KG1 (cell line): ENCODE measurements at regions not wholly inside any gene's neighbourhood (a gene's known extent, or its start where the extent isn't known, plus 50 kb on each side); places are given as distances from the start of the nearest gene placed in this dataset.
"Not testable (repeated sequence)": the region's sequence is repeated elsewhere in the genome, so short reads cannot be mapped to it uniquely, and the experiment has no call there.

Source experiments
- DNase-seq: peaks from one replicate; lab custom pipeline; 2025; lab: John Stamatoyannopoulos, UW

DNA sequence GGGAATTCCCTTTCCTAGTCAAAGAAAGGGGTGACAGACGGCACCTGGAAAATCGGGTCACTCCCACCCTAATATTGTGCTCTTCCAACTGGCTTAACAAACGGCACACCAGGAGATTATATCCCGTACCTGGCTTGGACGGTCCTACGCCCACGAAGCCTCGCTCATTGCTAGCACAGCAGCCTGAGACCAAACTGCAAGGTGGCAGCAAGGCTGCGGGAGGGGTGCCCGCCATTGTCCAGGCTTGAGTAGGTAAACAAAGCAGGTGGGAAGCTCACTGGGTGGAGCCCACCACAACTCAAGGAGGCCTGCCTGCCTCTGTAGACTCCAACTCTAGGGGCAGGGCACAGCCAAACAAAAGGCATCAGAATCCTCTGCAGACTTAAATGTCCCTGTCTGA lies 457.8 kb upstream of the PIK3R1 start:
- DNase-seq = not testable (repeated sequence)

DNA sequence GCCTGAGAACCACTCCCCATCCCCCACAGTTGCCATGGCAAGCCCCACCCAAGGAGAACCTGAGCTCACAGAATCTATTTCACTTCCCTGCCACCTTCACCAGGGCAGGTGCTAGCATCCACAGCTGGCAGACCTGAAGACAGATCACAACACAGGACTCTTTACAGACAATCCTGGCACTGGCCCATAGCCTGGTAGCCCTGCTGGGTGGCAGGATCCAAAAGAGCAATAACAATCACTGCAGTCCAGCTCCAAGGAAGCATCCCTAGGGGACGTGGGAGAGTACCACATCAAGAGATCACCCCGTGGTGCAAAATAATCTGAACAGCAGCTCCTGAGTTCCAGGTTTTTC lies 463.2 kb upstream of the PIK3R1 start:
- DNase-seq = no peak

GRCh38 chr5:67748165-67748690 lies 467.3 kb upstream of the PIK3R1 start:
- no peak for DNase-seq

- DNase-seq = no peak
These were observed 468.5 kb upstream of the PIK3R1 start for GRCh38 chr5:67747096-67747495.

GRCh38 chr5:67746608-67747007 lies 468.9 kb upstream of the PIK3R1 start:
- DNase-seq = not testable (repeated sequence)

DNA sequence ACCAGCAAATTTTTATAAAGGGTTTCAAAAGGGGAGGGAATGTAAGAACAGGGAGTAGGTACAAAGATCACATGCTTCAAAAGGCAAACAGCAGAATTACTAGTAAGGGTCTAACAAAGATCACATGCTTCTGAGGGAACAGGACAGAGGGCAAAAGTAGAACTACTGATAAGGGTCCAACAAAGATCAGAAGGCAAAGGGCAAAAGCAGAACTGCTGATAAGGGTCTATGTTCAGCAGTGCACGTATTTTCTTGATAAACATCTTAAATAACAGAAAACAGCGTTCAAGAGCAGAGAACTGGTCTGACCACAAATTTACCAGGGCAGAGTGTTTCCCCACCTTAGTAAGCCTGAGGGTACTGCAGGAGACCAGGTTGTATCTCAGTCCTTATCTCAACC lies 469.5 kb upstream of the PIK3R1 start:
- DNase-seq = no peak

GRCh38 chr5:67732921-67733320 lies 482.6 kb upstream of the PIK3R1 start:
- no peak for DNase-seq

DNA sequence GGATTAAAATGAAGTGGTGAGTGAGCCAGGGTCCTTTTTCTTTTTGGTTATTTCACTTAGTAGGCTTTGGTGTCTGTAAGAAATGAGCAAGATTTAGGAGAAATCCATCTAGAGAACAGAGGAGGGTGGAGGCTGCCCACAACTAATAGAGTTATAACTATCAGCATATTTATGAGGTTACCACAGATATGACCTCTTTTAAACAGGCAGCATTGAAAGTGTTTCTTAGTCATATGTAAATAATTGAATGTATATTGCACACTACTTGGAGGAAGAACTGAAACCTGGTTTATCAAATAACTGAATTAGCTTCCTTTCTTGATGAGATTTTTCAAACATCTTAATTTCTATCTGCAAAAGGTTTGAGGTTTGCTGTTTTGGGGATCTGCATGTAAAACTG lies 483.1 kb upstream of the PIK3R1 start:
- no peak for DNase-seq

DNA sequence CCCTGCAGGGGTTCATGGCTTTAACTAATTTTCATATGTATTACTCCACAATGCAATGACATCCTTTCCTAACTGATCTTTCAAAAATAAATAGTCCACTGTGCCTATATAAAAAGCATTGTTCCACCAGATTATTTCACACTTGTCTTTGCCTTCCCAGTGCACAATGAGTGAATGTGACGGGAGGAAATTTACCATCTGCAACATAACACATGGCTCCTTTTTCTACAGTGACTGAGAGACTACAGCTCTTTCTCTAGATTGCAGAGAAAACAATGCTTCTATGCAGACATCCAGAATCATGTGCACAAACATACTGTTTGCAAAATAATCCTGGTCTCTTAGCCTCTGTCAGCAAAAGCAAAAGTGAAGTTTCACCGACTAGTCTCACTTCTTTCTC lies 483.7 kb upstream of the PIK3R1 start:
- DNase-seq = no peak

DNA sequence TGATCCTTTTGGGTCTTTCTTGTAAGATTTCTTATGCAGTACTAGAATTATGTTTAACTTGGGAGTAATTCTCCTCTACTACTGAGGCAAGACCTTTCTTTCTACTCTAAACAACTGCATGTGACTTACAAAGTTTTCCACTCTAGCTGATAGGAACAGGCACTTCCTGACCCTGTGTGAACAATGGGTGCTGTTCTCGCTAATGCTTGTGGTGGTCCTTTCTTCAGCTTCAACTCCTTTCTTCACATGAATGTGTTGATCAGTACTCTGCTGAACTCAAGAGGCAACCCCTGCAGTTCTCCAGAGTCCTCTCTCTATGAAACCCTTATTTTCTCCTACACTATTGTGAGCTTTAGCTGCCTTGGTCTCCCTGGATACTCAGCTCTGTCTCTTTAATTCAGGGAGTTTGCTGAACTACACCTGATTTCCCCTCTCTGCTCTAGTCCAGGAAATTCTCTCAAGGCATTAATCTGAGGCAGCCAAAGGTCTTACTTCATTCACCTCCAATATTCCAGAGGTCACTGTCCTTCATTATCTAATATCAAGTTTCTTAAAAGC lies 484.6 kb upstream of the PIK3R1 start:
- no peak for DNase-seq

- no peak for DNase-seq
These were observed 487.1 kb upstream of the PIK3R1 start for GRCh38 chr5:67728326-67728890.

GRCh38 chr5:67725604-67726003 lies 490.0 kb upstream of the PIK3R1 start:
- no peak for DNase-seq

- DNase-seq = no peak
These were observed 491.0 kb upstream of the PIK3R1 start for GRCh38 chr5:67724412-67725135.

DNA sequence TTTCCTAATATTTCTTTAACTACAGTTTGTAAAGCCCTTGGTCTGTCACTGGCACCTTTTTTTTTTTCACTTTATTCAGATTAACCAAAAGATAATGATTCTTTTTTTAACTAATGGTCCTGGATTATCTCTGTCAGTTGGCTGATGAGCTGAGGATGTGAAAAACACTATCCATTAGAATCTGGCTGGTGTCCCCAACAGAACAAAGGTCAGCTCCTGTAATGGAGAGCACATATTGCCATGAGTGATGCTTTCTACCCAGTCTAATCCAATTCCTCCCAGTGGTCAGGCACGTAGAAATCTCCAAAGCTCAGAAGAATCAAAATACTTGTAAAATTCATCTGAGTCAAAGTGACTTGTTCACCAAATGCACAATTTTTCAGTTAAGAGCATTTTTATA lies 491.7 kb upstream of the PIK3R1 start:
- no peak for DNase-seq

DNA sequence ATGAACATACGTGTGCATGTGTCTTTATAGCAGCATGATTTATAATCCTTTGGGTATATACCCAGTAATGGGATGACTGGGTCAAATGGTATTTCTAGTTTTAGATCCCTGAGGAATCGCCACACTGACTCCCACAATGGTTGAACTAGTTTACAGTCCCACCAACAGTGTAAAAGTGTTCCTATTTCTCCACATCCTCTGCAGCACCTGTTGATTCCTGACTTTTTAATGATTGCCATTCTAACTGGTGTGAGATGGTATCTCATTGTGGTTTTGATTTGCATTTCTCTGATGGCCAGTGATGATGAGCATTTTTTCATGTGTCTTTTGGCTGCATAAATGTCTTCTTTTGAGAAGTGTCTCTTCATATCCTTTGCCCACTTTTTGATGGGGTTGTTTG lies 493.0 kb upstream of the PIK3R1 start:
- not testable (repeated sequence) for DNase-seq

GRCh38 chr5:67720162-67720772 lies 495.3 kb upstream of the PIK3R1 start:
- no peak for DNase-seq

- DNase-seq = no peak
These were observed 505.4 kb upstream of the CD180 start for GRCh38 chr5:67702008-67702407.

- DNase-seq = no peak
These were observed 503.0 kb upstream of the CD180 start for GRCh38 chr5:67699560-67699959.

GRCh38 chr5:67696446-67696845 lies 499.8 kb upstream of the CD180 start:
- DNase-seq = no peak

DNA sequence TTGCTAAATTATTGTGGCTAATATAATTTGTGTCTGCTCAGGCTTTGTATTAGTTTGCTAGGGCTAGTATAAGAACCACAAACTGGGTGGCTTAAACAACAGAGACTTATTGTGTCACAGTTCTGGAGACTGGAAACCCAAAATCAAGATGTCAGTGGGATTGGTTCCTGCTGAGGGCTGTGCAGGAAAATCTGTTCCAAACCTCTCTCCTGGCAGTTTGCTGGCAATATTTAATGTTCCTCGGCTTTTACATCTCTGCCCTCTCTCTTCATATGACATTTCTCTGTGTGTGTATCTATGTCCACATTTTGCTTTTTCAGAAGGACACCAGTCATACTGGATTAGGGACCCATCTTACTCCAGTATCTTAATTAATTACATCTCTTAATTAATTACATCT lies 498.8 kb upstream of the CD180 start:
- DNase-seq = no peak

DNA sequence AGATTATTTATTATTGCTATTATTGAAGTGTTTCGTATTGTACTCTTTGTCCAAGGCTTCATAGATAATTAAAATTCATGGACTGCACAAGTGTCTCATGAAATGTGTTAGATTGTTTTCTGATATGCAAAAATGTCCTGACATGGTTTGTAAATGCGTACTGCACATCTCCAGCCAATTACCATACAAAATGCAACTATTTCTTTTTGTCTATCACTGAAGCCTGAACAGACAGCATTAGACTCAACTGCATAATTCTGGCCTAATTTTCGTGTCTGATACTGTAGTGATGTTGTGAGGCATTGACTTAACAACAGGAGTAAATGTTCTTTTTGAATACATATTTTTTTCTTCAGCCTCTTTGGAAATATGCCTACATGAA lies 498.2 kb upstream of the CD180 start:
- no peak for DNase-seq

- DNase-seq = no peak
These were observed 497.6 kb upstream of the CD180 start for GRCh38 chr5:67693956-67694809.
